SK-N-SH (cell line): ENCODE measurements at regions not wholly inside any gene's neighbourhood (a gene's known extent, or its start where the extent isn't known, plus 50 kb on each side); places are given as distances from the start of the nearest gene placed in this dataset.

Experiments
- CHD2 ChIP-seq: fragments of 150-350 bp; IDR thresholded peaks from 2 replicates; pipeline ENCODE4 v1.6.1; 2018; ENCODE audit warnings: low read length; ENCODE audit not compliant: partially characterized antibody
- EZH2phosphoT487 ChIP-seq: fragments of 200-600 bp; sonication (generic); IDR thresholded peaks from 2 replicates; pipeline ENCODE4 v1.6.1; 2017; ENCODE audit warnings: low read depth, mixed run types, mild to moderate bottlenecking, antibody characterized with exemption, moderate library complexity, borderline replicate concordance
- NRF1 ChIP-seq: IDR thresholded peaks from 2 replicates; pipeline ENCODE4 v1.6.1; 2012; ENCODE audit warnings: low read depth, mild to moderate bottlenecking, low read length
- POLR2AphosphoS5 ChIP-seq: IDR thresholded peaks from 2 replicates; pipeline ENCODE4 v1.6.1; 2012; ENCODE audit warnings: low read depth, low read length
- SIN3A ChIP-seq: IDR thresholded peaks from 2 replicates; pipeline ENCODE4 v1.6.1; 2012; ENCODE audit warnings: low read depth, mild to moderate bottlenecking, low read length, moderate library complexity, borderline replicate concordance
- SMC3 ChIP-seq: IDR thresholded peaks from 2 replicates; pipeline ENCODE4 v1.6.1; 2012; ENCODE audit warnings: low read depth, low read length, improper control_type of control experiment
- TF ChIP-seq, protein P1 (sequence below): fragments of 200-600 bp; sonication (generic); IDR thresholded peaks from 2 replicates; pipeline ENCODE4 v1.6.1; 2017; ENCODE audit warnings: antibody characterized with exemption, mild to moderate bottlenecking, moderate library complexity
- TF ChIP-seq, protein P2 (sequence below): IDR thresholded peaks from 2 replicates; pipeline ENCODE4 v1.4.0; 2012; ENCODE audit warnings: low read depth, borderline replicate concordance

DNA sequence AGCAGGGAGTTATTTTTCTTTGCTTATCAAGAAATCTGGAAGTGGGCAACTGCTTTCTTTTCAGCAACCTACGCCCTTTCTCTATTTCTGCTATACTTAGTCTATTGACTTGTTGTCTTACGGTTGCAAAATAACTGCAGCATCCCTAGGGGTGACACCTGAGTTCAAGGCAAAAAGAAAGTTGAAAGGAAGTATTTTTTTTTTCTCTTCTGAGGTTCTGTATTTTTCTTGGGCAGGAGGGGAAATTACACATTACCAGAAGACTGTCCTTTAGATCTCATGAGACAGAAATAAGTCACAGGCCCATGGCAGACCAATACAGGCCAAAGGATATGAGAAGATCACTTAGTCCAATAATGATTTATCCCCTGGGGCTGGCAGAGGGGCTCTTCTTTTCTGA is 204.7 kb upstream of the CASK start:
- TF ChIP-seq, protein P1, sequence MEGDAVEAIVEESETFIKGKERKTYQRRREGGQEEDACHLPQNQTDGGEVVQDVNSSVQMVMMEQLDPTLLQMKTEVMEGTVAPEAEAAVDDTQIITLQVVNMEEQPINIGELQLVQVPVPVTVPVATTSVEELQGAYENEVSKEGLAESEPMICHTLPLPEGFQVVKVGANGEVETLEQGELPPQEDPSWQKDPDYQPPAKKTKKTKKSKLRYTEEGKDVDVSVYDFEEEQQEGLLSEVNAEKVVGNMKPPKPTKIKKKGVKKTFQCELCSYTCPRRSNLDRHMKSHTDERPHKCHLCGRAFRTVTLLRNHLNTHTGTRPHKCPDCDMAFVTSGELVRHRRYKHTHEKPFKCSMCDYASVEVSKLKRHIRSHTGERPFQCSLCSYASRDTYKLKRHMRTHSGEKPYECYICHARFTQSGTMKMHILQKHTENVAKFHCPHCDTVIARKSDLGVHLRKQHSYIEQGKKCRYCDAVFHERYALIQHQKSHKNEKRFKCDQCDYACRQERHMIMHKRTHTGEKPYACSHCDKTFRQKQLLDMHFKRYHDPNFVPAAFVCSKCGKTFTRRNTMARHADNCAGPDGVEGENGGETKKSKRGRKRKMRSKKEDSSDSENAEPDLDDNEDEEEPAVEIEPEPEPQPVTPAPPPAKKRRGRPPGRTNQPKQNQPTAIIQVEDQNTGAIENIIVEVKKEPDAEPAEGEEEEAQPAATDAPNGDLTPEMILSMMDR, result no peak
- TF ChIP-seq EZH2phosphoT487, result no peak
- no peak for TF ChIP-seq CHD2
- TF ChIP-seq SMC3, result no peak
- TF ChIP-seq POLR2AphosphoS5, result no peak
- no peak for TF ChIP-seq SIN3A
- TF ChIP-seq, protein P2, sequence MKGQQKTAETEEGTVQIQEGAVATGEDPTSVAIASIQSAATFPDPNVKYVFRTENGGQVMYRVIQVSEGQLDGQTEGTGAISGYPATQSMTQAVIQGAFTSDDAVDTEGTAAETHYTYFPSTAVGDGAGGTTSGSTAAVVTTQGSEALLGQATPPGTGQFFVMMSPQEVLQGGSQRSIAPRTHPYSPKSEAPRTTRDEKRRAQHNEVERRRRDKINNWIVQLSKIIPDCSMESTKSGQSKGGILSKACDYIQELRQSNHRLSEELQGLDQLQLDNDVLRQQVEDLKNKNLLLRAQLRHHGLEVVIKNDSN, result no peak
- no peak for TF ChIP-seq NRF1
